ENCODE measurements at regions not wholly inside any gene's neighbourhood (a gene's known extent, or its start where the extent isn't known, plus 50 kb on each side); places are given as distances from the start of the nearest gene placed in this dataset.

- Histone ChIP-seq H3K4me3 (ENCODE audit: severe bottlenecking) (no peak overlapping the region), H3K27ac (ENCODE audit: poor library complexity, severe bottlenecking) (no peak overlapping the region), H3K36me3 (ENCODE audit: low read depth) (no peaks in the 10 kb centered on the region), H3K27me3 (ENCODE audit: insufficient read depth, poor library complexity, severe bottlenecking) (no peaks in the 10 kb centered on the region), H3K4me1 (ENCODE audit: insufficient read depth, poor library complexity, severe bottlenecking) (no peaks in the 10 kb centered on the region), H3K9me3 (ENCODE audit: severe bottlenecking) (no peaks in the 10 kb centered on the region)
- DNase-seq (ENCODE audit: low spot score) (no peak), ATAC-seq (ENCODE audit: low read depth) (no peak)
- TF ChIP-seq CTCF (IDR thresholded peaks at IDR 0.05; ENCODE audit: poor library complexity, severe bottlenecking), result no peak
These were observed 213.4 kb downstream of the PTH2R start for GRCh38 chr2:208619993-208620392.

- ATAC-seq (ENCODE audit: low read depth) (no peak), DNase-seq (ENCODE audit: low spot score) (no peak)
These were observed 213.9 kb downstream of the PTH2R start for GRCh38 chr2:208620487-208620978.

GRCh38 chr2:208627110-208627884 lies 220.7 kb downstream of the PTH2R start:
- no peaks in the 10 kb centered on the region for H3K9me3 ChIP-seq (ENCODE audit: severe bottlenecking)
- no peaks in the 10 kb centered on the region for H3K4me1 ChIP-seq (ENCODE audit: insufficient read depth, poor library complexity, severe bottlenecking)
- no peaks in the 10 kb centered on the region for H3K36me3 ChIP-seq (ENCODE audit: low read depth)
- H3K27me3 ChIP-seq (ENCODE audit: insufficient read depth, poor library complexity, severe bottlenecking), result no peaks in the 10 kb centered on the region
- ATAC-seq (ENCODE audit: low read depth) (no peak), DNase-seq (ENCODE audit: low spot score) (no peak)
- no peak overlapping the region for H3K4me3 ChIP-seq (ENCODE audit: severe bottlenecking)
- no peak for TF ChIP-seq CTCF (IDR thresholded peaks at IDR 0.05; ENCODE audit: poor library complexity, severe bottlenecking)
- H3K27ac ChIP-seq (ENCODE audit: poor library complexity, severe bottlenecking), result no peak overlapping the region

More at GRCh38 chr2:208620487-208620978, 213.9 kb downstream of the PTH2R start:
- no peak overlapping the region for H3K4me3 ChIP-seq (ENCODE audit: severe bottlenecking)
- no peak for TF ChIP-seq CTCF (IDR thresholded peaks at IDR 0.05; ENCODE audit: poor library complexity, severe bottlenecking)
- H3K4me1 ChIP-seq (ENCODE audit: insufficient read depth, poor library complexity, severe bottlenecking), result no peaks in the 10 kb centered on the region
- no peaks in the 10 kb centered on the region for H3K27me3 ChIP-seq (ENCODE audit: insufficient read depth, poor library complexity, severe bottlenecking)
- no peak overlapping the region for H3K27ac ChIP-seq (ENCODE audit: poor library complexity, severe bottlenecking)
- no peaks in the 10 kb centered on the region for H3K9me3 ChIP-seq (ENCODE audit: severe bottlenecking)
- no peaks in the 10 kb centered on the region for H3K36me3 ChIP-seq (ENCODE audit: low read depth)

- TF ChIP-seq CTCF (IDR thresholded peaks at IDR 0.05; ENCODE audit: poor library complexity, severe bottlenecking), result no peak
- ATAC-seq (ENCODE audit: low read depth), result no peak
These were observed 221.3 kb downstream of the PTH2R start for GRCh38 chr2:208627916-208628315.

GRCh38 chr2:208638059-208638458 lies 231.5 kb downstream of the PTH2R start:
- Histone ChIP-seq H3K36me3 (ENCODE audit: low read depth) (no peaks in the 10 kb centered on the region), H3K4me1 (ENCODE audit: insufficient read depth, poor library complexity, severe bottlenecking) (no peaks in the 10 kb centered on the region), H3K27ac (ENCODE audit: poor library complexity, severe bottlenecking) (no peak overlapping the region), H3K4me3 (ENCODE audit: severe bottlenecking) (no peak overlapping the region), H3K9me3 (ENCODE audit: severe bottlenecking) (no peaks in the 10 kb centered on the region), H3K27me3 (ENCODE audit: insufficient read depth, poor library complexity, severe bottlenecking) (no peaks in the 10 kb centered on the region)
- TF ChIP-seq CTCF (IDR thresholded peaks at IDR 0.05; ENCODE audit: poor library complexity, severe bottlenecking), result no peak
- peak; percentile 89 for ATAC-seq (ENCODE audit: low read depth)
- DNase-seq (ENCODE audit: low spot score), result no peak

More at GRCh38 chr2:208627916-208628315, 221.3 kb downstream of the PTH2R start:
- Histone ChIP-seq H3K9me3 (ENCODE audit: severe bottlenecking) (no peaks in the 10 kb centered on the region), H3K36me3 (ENCODE audit: low read depth) (no peaks in the 10 kb centered on the region), H3K27ac (ENCODE audit: poor library complexity, severe bottlenecking) (no peak overlapping the region), H3K4me3 (ENCODE audit: severe bottlenecking) (no peak overlapping the region), H3K4me1 (ENCODE audit: insufficient read depth, poor library complexity, severe bottlenecking) (no peaks in the 10 kb centered on the region), H3K27me3 (ENCODE audit: insufficient read depth, poor library complexity, severe bottlenecking) (no peaks in the 10 kb centered on the region)
- DNase-seq (ENCODE audit: low spot score), result no peak

All from RWPE2 (cell line).